ENCODE measurements at regions not wholly inside any gene's neighbourhood (a gene's known extent, or its start where the extent isn't known, plus 50 kb on each side); places are given as distances from the start of the nearest gene placed in this dataset.

DNA sequence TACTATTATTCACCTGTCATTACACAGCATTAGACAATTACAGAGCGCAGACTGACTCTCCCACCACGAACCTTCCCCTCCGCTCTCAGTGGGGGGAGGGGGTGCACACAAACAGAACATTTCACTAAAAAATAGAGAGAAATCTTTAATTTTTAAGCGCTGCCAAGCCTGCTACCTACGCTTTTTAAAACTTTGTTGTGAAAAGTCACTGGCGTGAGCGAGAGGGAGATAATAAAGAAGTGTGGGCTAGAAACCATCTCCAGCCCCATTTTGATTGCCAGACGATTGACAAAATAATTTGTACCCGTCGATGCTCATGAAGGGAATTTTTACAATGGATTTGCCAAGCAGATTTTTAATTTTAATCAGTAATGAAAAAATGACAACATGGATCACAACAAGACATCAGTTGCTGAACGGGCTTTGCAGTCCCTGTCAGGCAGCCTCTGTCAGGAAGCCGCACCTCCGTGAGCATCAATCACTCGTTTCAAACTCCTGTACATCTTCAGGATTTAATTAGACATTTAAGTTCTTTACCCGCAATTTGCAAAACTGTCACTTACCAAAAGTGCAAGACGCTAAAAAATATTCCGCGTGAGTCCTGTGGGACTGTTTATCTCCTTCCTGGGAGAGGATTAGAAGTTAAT, 209.1 kb downstream of the BCL11B start:
- Histone ChIP-seq H3K9me3 (ENCODE audit: control insufficient read depth in 2 of 3, insufficient read depth in 1 of 3, low read length in 3 of 3) (no peaks in the 10 kb centered on the region), H3K4me1 (ENCODE audit: control insufficient read depth in 2 of 3, insufficient read depth in 2 of 3, low read depth in 1 of 3, low read length in 3 of 3) (no peaks in the 10 kb centered on the region), H3K27ac (ENCODE audit: low read depth in 2 of 2, low read length in 2 of 2) (no peak overlapping the region), H3K36me3 (ENCODE audit: control insufficient read depth in 2 of 3, insufficient read depth in 3 of 3, low read length in 3 of 3) (no peaks in the 10 kb centered on the region), H3K4me3 (ENCODE audit: low read length in 3 of 3) (no peak overlapping the region), H3K27me3 (ENCODE audit: control insufficient read depth, insufficient read depth, low read length) (no peaks in the 10 kb centered on the region), H3K9ac (ENCODE audit: low read length in 3 of 3) (no peak overlapping the region)
- TF ChIP-seq CTCF (IDR thresholded peaks at IDR 0.05; ENCODE audit: borderline replicate concordance, extremely low read depth, insufficient read depth): no peak
- intact Hi-C loops (cut with DNase I): no loop called here
- no peak for DNase-seq
- no peak for FAIRE-seq

DNA sequence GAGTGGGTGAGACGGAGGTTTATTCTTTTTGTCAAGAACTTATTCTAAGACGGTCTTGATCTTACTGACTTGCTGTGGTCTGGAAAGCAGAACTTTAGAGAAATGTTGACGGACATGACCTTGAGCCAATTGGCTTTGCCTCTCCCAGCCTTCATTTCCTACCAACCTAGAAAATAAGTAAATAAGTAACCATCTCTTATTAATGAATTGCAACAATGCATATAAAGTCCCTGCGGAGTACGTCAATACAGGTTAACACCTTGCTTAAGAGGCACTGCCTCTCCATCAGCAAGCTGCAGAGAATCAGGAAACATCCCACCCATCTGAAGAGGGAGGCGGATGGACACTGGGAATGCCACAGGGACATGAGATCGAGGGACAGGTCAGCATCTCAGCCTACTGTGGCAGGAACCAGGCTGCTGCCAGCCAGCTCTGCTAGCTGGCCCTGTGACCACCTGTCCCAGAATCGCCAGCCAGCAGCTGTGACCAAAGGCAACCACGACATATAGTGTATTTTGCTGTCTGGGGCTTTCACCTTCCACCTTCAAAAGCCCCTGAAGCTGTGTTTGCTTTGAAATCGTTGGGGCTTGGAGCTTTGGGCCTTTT, 208.3 kb downstream of the BCL11B start:
- intact Hi-C loops (cut with DNase I): no loop called here
- Histone ChIP-seq H3K4me1 (ENCODE audit: control insufficient read depth in 2 of 3, insufficient read depth in 2 of 3, low read depth in 1 of 3, low read length in 3 of 3) (no peaks in the 10 kb centered on the region), H3K9me3 (ENCODE audit: control insufficient read depth in 2 of 3, insufficient read depth in 1 of 3, low read length in 3 of 3) (no peaks in the 10 kb centered on the region), H3K4me3 (ENCODE audit: low read length in 3 of 3) (no peak overlapping the region), H3K9ac (ENCODE audit: low read length in 3 of 3) (no peak overlapping the region), H3K27ac (ENCODE audit: low read depth in 2 of 2, low read length in 2 of 2) (peak overlapping the region; percentile 5 to 39), H3K27me3 (ENCODE audit: control insufficient read depth, insufficient read depth, low read length) (no peaks in the 10 kb centered on the region), H3K36me3 (ENCODE audit: control insufficient read depth in 2 of 3, insufficient read depth in 3 of 3, low read length in 3 of 3) (no peaks in the 10 kb centered on the region)
- peak in 3 of 5 donors; percentile 28 to 55 (median 50) for DNase-seq
- TF ChIP-seq CTCF (IDR thresholded peaks at IDR 0.05; ENCODE audit: borderline replicate concordance, extremely low read depth, insufficient read depth): no peak
- FAIRE-seq: no peak

DNA sequence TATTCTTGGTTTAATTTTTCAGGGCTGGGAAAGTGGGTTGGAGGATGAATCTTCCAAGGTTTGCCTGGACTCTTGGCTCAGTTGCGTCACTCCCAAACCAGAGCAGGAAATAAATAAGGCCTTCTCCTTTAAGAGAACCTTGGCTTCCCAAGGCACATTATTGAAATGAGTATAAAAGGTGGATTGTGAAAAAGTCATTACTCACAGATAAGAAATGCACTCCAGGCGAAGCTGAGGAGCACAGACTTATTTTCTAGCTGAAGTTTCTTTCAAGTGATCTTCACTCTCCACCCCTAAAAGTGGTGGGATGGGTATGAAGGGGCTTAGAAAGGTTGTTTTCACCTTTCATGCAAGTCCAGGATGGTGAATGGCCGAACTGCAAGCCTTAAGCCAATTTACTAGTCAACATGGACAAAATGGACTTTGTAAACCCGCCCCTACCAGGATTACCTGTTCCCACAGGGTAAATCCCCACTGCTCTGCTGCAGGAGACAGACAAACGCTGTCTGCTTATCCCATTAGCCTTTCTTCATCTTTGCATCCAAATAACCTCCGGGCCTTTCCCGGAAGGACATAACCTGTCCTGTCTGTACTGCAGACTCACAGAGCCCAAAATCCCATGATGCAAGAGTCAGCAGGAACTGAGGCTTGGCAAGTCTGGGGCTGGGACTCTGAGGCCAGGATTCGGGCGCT, 207.6 kb downstream of the BCL11B start:
- intact Hi-C loops (cut with DNase I): no loop called here
- no peaks in the 10 kb centered on the region for H3K9me3 ChIP-seq (ENCODE audit: control insufficient read depth in 2 of 3, insufficient read depth in 1 of 3, low read length in 3 of 3)
- no peaks in the 10 kb centered on the region for H3K27me3 ChIP-seq (ENCODE audit: control insufficient read depth, insufficient read depth, low read length)
- no peak for TF ChIP-seq CTCF (IDR thresholded peaks at IDR 0.05; ENCODE audit: borderline replicate concordance, extremely low read depth, insufficient read depth)
- H3K4me3 ChIP-seq (ENCODE audit: low read length in 3 of 3): no peak overlapping the region
- H3K36me3 ChIP-seq (ENCODE audit: control insufficient read depth in 2 of 3, insufficient read depth in 3 of 3, low read length in 3 of 3): no peaks in the 10 kb centered on the region
- FAIRE-seq: no peak
- H3K9ac ChIP-seq (ENCODE audit: low read length in 3 of 3): no peak overlapping the region
- peak in 1 of 5 donors; percentile 1 for DNase-seq
- H3K27ac ChIP-seq (ENCODE audit: low read depth in 2 of 2, low read length in 2 of 2): peak overlapping the region in 1 of 2 donors; percentile 53
- H3K4me1 ChIP-seq (ENCODE audit: control insufficient read depth in 2 of 3, insufficient read depth in 2 of 3, low read depth in 1 of 3, low read length in 3 of 3): no peaks in the 10 kb centered on the region

Data from kidney (tissue), 13 donors.